Heart left ventricle (tissue), 13 donors: ENCODE measurements at regions not wholly inside any gene's neighbourhood (a gene's known extent, or its start where the extent isn't known, plus 50 kb on each side); places are given as distances from the start of the nearest gene placed in this dataset.

Experiments
- POLR2A ChIP-seq, 2 donors: fragments of 450-650 bp; IDR thresholded peaks; one replicate each; pipeline ENCODE4 v1.6.1; 2017; ENCODE audit warnings: antibody characterized with exemption in 2 of 2, mild to moderate bottlenecking in 2 of 2, moderate library complexity in 2 of 2
- TF ChIP-seq, protein P1 (sequence below), 12 donors: fragments of 200-600 bp; sonication (generic) in 4 of 12; IDR thresholded peaks; one replicate each; pipeline versions ENCODE4 v1.5.0 to v1.8.0; 2018 to 2022; ENCODE audit warnings: antibody characterized with exemption in 12 of 12, mild to moderate bottlenecking in 5 of 12
- donor health status: ischemic (EF 13 %, LVEDD 7.1; RV severe dilation, severe dysfunction).
- donor health status: DM: no; HTN: yes; CAD: no.
- donor health status: DM: no; HTN: no; CAD: no.
- donor health status: ischemic (EF 25% LVEDD 6.9; RV normal size, moderate dysfunction).
- donor health status: ischemic (EF 25% LVEDD 5.7; RV mildly dilated, moderate dysfunction).
- donor health status: ischemic (EF 35%, LVEDD 5.7; RV mildly dilated, moderate dysfunction).
- donor health status: nonischemic (EF 11% LVEDD 7.7; RV severe dilation, severe dysfunction).
- donor health status: DM: yes; HTN: yes; CAD: no.
- donor health status: PGD.
- donor health status: ischemic (EF 29% LVEDD 5.4; RV normal size, mild dysfunction).
- donor health status: nonischemic (EF 23%, LVEDD 6.1; RV moderate dilation, normal function).

DNA sequence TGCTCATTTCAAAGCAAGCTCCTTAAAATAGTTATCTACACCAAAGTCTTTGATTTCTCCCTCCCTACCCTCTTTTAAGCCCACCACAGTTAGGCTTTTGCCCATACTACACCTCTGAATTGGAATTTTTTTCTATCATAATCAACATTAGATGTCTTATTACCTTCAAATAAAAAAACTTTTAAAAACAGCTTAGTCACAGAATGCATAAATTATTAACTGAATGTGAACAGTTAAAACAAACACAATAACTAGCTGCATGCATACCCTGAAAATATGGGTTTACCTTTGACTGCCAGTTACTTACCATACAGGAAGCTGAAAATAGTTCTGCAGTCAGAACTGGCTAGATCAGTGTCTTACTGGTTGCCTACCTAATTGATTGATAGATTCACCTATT is 210.9 kb downstream of the TGFB2 start:
- TF ChIP-seq, protein P1, sequence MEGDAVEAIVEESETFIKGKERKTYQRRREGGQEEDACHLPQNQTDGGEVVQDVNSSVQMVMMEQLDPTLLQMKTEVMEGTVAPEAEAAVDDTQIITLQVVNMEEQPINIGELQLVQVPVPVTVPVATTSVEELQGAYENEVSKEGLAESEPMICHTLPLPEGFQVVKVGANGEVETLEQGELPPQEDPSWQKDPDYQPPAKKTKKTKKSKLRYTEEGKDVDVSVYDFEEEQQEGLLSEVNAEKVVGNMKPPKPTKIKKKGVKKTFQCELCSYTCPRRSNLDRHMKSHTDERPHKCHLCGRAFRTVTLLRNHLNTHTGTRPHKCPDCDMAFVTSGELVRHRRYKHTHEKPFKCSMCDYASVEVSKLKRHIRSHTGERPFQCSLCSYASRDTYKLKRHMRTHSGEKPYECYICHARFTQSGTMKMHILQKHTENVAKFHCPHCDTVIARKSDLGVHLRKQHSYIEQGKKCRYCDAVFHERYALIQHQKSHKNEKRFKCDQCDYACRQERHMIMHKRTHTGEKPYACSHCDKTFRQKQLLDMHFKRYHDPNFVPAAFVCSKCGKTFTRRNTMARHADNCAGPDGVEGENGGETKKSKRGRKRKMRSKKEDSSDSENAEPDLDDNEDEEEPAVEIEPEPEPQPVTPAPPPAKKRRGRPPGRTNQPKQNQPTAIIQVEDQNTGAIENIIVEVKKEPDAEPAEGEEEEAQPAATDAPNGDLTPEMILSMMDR (IDR thresholded peaks at IDR 0.05), result no peak
- no peak for TF ChIP-seq POLR2A (IDR thresholded peaks at IDR 0.05)
